ENCODE measurements at regions not wholly inside any gene's neighbourhood (a gene's known extent, or its start where the extent isn't known, plus 50 kb on each side); places are given as distances from the start of the nearest gene placed in this dataset.
"Not testable (repeated sequence)": the region's sequence is repeated elsewhere in the genome, so short reads cannot be mapped to it uniquely, and the experiment has no call there.

DNA sequence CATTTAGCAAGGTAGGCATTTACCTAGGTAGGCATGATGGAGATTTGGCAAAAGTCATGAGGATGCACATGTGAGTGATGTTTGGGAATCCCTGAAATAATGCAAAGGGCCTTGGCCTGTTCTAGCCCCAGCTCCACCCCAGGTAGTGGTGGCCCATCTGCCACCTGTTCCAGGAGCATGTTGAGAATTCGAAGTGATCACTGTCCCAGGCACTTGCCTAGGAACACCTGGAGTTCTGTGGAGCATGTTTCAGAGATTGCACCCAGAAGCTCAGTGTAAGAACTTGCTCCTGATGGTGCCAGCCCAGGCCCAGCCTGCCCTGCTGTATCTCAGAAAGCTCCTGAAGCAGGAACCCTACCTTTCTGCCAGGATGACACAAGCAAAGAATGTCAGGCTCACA lies 211.6 kb upstream of the ZNF469 start:
- TF ChIP-seq JUN (IDR thresholded peaks at IDR 0.05; ENCODE audit: borderline replicate concordance, insufficient read depth, insufficient read length, low read depth); CTCF (IDR thresholded peaks at IDR 0.05; ENCODE audit: extremely low read depth in 1 of 2, insufficient read depth in 1 of 2, low read depth in 1 of 2, low read length in 2 of 2); GATA2 (IDR thresholded peaks at IDR 0.05; ENCODE audit: insufficient read depth, insufficient read length, low read depth, low read length); FOS (IDR thresholded peaks at IDR 0.05; ENCODE audit: borderline replicate concordance, insufficient read depth, low read length); MAX (IDR thresholded peaks at IDR 0.05; ENCODE audit: insufficient read depth, insufficient read length); POLR2A (IDR thresholded peaks at IDR 0.05; ENCODE audit: low read depth, low read length): not testable (repeated sequence)
